Activated naive CD8-positive, alpha-beta T cell treated with anti-CD3 and anti-CD28 coated beads, Interleukin-2, amount 10 ng/mL, durations not matched to agents 7 days and 5 days (primary cell): ENCODE measurements at regions not wholly inside any gene's neighbourhood (a gene's known extent, or its start where the extent isn't known, plus 50 kb on each side); places are given as distances from the start of the nearest gene placed in this dataset.

Experiments
- ATAC-seq: fragments of 150-1000 bp; cut with Tn5 transposase; one replicate; pipeline ENCODE4 v1.10.0; 2021; ENCODE audit warnings: low read depth, moderate library complexity
- POLR2A ChIA-PET: fragments of 350-600 bp; sonication (Branson Sonifier 250); formaldehyde crosslinking; loops from one replicate; lab custom pipeline; 2021; ENCODE audit warnings: antibody characterized with exemption; lab: Charles Lee
- DNase-seq: peaks from one replicate; pipeline ENCODE4 v3.0.0; 2021
- H3K27ac Mint-ChIP-seq: one replicate; pipeline ENCODE4 v1.8.0; 2022; ENCODE audit warnings: mild to moderate bottlenecking, mixed read lengths
- H3K27me3 Mint-ChIP-seq: one replicate; pipeline ENCODE4 v1.8.0; 2022; ENCODE audit warnings: mild to moderate bottlenecking, moderate library complexity, mixed read lengths
- H3K36me3 Mint-ChIP-seq: one replicate; pipeline ENCODE4 v1.8.0; 2021; ENCODE audit warnings: mild to moderate bottlenecking, mixed read lengths
- H3K4me1 Mint-ChIP-seq: one replicate; pipeline ENCODE4 v1.8.0; 2021; ENCODE audit warnings: mixed read lengths
- H3K4me3 Mint-ChIP-seq: one replicate; pipeline ENCODE4 v1.8.0; 2022; ENCODE audit warnings: mild to moderate bottlenecking, moderate library complexity, mixed read lengths
- H3K9me3 Mint-ChIP-seq: one replicate; pipeline ENCODE4 v1.8.0; 2021; ENCODE audit warnings: mixed read lengths

- Mint-ChIP-seq H3K27me3 (no peaks in the 10 kb centered on the region), H3K9me3 (no peaks in the 10 kb centered on the region), H3K4me1 (no peaks in the 10 kb centered on the region), H3K4me3 (no peak overlapping the region), H3K36me3 (no peaks in the 10 kb centered on the region), H3K27ac (no peak overlapping the region)
- ATAC-seq (no peak), DNase-seq (no peak)
- POLR2A ChIA-PET = no interaction called here
Measured at GRCh38 chr5:125026867-125027731, 280.7 kb upstream of the ZNF608 start.

GRCh38 chr5:125032286-125032685 lies 285.8 kb upstream of the ZNF608 start:
- ATAC-seq = no peak
- Mint-ChIP-seq H3K4me1 (no peaks in the 10 kb centered on the region), H3K27me3 (no peaks in the 10 kb centered on the region), H3K9me3 (no peaks in the 10 kb centered on the region), H3K36me3 (no peaks in the 10 kb centered on the region), H3K4me3 (no peak overlapping the region), H3K27ac (no peak overlapping the region)
- no peak for DNase-seq
- POLR2A ChIA-PET = no interaction called here

- H3K27ac Mint-ChIP-seq = no peak overlapping the region
- ATAC-seq (no peak), DNase-seq (no peak)
- H3K4me3 Mint-ChIP-seq = no peak overlapping the region
- POLR2A ChIA-PET = no interaction called here
- no peaks in the 10 kb centered on the region for H3K4me1 Mint-ChIP-seq
- H3K9me3 Mint-ChIP-seq = no peaks in the 10 kb centered on the region
- H3K36me3 Mint-ChIP-seq = no peaks in the 10 kb centered on the region
- no peaks in the 10 kb centered on the region for H3K27me3 Mint-ChIP-seq
Measured at GRCh38 chr5:125033602-125034001, 287.2 kb upstream of the ZNF608 start.

- H3K27me3 Mint-ChIP-seq = no peaks in the 10 kb centered on the region
- ATAC-seq (no peak), DNase-seq (no peak)
- no peak overlapping the region for H3K27ac Mint-ChIP-seq
- H3K4me1 Mint-ChIP-seq = no peaks in the 10 kb centered on the region
- POLR2A ChIA-PET = no interaction called here
- no peaks in the 10 kb centered on the region for H3K9me3 Mint-ChIP-seq
- H3K36me3 Mint-ChIP-seq = no peaks in the 10 kb centered on the region
- no peak overlapping the region for H3K4me3 Mint-ChIP-seq
Measured at GRCh38 chr5:125034331-125034730, 287.9 kb upstream of the ZNF608 start.

GRCh38 chr5:125036494-125036893 lies 290.1 kb upstream of the ZNF608 start:
- Mint-ChIP-seq H3K4me1 (no peaks in the 10 kb centered on the region), H3K4me3 (no peak overlapping the region), H3K27me3 (no peaks in the 10 kb centered on the region), H3K36me3 (no peaks in the 10 kb centered on the region), H3K9me3 (no peaks in the 10 kb centered on the region), H3K27ac (no peak overlapping the region)
- ATAC-seq (no peak), DNase-seq (no peak)
- POLR2A ChIA-PET = no interaction called here

- Mint-ChIP-seq H3K4me3 (no peak overlapping the region), H3K9me3 (no peaks in the 10 kb centered on the region), H3K4me1 (no peaks in the 10 kb centered on the region), H3K27ac (no peak overlapping the region), H3K27me3 (no peaks in the 10 kb centered on the region), H3K36me3 (no peaks in the 10 kb centered on the region)
- POLR2A ChIA-PET = no interaction called here
- DNase-seq (no peak), ATAC-seq (no peak)
Measured at GRCh38 chr5:125037020-125037419, 290.6 kb upstream of the ZNF608 start.

- Mint-ChIP-seq H3K4me1 (no peaks in the 10 kb centered on the region), H3K4me3 (no peak overlapping the region), H3K36me3 (no peaks in the 10 kb centered on the region), H3K27me3 (no peaks in the 10 kb centered on the region), H3K9me3 (no peaks in the 10 kb centered on the region), H3K27ac (no peak overlapping the region)
- ATAC-seq = no peak
- DNase-seq = no peak
- POLR2A ChIA-PET = no interaction called here
Measured at GRCh38 chr5:125037530-125037929, 291.1 kb upstream of the ZNF608 start.

- Mint-ChIP-seq H3K4me1 (no peaks in the 10 kb centered on the region), H3K36me3 (no peaks in the 10 kb centered on the region), H3K27ac (no peak overlapping the region), H3K27me3 (no peaks in the 10 kb centered on the region), H3K4me3 (no peak overlapping the region), H3K9me3 (no peaks in the 10 kb centered on the region)
- DNase-seq (no peak), ATAC-seq (no peak)
- POLR2A ChIA-PET = no interaction called here
Measured at GRCh38 chr5:125038477-125038876, 292.0 kb upstream of the ZNF608 start.

GRCh38 chr5:125041798-125042197 lies 295.4 kb upstream of the ZNF608 start:
- H3K4me1 Mint-ChIP-seq = no peaks in the 10 kb centered on the region
- H3K27ac Mint-ChIP-seq = no peak overlapping the region
- POLR2A ChIA-PET = no interaction called here
- no peaks in the 10 kb centered on the region for H3K27me3 Mint-ChIP-seq
- DNase-seq (no peak), ATAC-seq (no peak)
- no peaks in the 10 kb centered on the region for H3K36me3 Mint-ChIP-seq
- no peak overlapping the region for H3K4me3 Mint-ChIP-seq
- H3K9me3 Mint-ChIP-seq = no peaks in the 10 kb centered on the region

GRCh38 chr5:125042261-125042890 lies 295.9 kb upstream of the ZNF608 start:
- DNase-seq = no peak
- no peaks in the 10 kb centered on the region for H3K27me3 Mint-ChIP-seq
- POLR2A ChIA-PET = no interaction called here
- no peaks in the 10 kb centered on the region for H3K4me1 Mint-ChIP-seq
- no peaks in the 10 kb centered on the region for H3K9me3 Mint-ChIP-seq
- no peaks in the 10 kb centered on the region for H3K36me3 Mint-ChIP-seq
- H3K27ac Mint-ChIP-seq = no peak overlapping the region
- no peak for ATAC-seq
- no peak overlapping the region for H3K4me3 Mint-ChIP-seq

- no peak overlapping the region for H3K4me3 Mint-ChIP-seq
- no peaks in the 10 kb centered on the region for H3K4me1 Mint-ChIP-seq
- H3K27ac Mint-ChIP-seq = no peak overlapping the region
- POLR2A ChIA-PET = no interaction called here
- H3K36me3 Mint-ChIP-seq = no peaks in the 10 kb centered on the region
- H3K9me3 Mint-ChIP-seq = no peaks in the 10 kb centered on the region
- no peaks in the 10 kb centered on the region for H3K27me3 Mint-ChIP-seq
- ATAC-seq = no peak
- DNase-seq = no peak
Measured at GRCh38 chr5:125043781-125044391, 297.4 kb upstream of the ZNF608 start.

- POLR2A ChIA-PET = no interaction called here
Measured at GRCh38 chr5:125044491-125045282, 298.2 kb upstream of the ZNF608 start.

GRCh38 chr5:125045646-125046045 lies 299.2 kb upstream of the ZNF608 start:
- POLR2A ChIA-PET = no interaction called here
- ATAC-seq = no peak
- no peaks in the 10 kb centered on the region for H3K9me3 Mint-ChIP-seq
- H3K27me3 Mint-ChIP-seq = no peaks in the 10 kb centered on the region
- no peak for DNase-seq
- H3K4me1 Mint-ChIP-seq = no peaks in the 10 kb centered on the region
- no peak overlapping the region for H3K27ac Mint-ChIP-seq
- no peak overlapping the region for H3K4me3 Mint-ChIP-seq
- H3K36me3 Mint-ChIP-seq = no peaks in the 10 kb centered on the region

More at GRCh38 chr5:125044491-125045282, 298.2 kb upstream of the ZNF608 start:
- Mint-ChIP-seq H3K9me3 (no peaks in the 10 kb centered on the region), H3K4me3 (no peak overlapping the region), H3K36me3 (no peaks in the 10 kb centered on the region), H3K27me3 (no peaks in the 10 kb centered on the region), H3K4me1 (no peaks in the 10 kb centered on the region), H3K27ac (no peak overlapping the region)
- DNase-seq = no peak
- no peak for ATAC-seq
